Stimulated activated CD4-positive, alpha-beta T cell treated with anti-CD3 and anti-CD28 coated beads, TNF-alpha, amount 100 ng/mL, for 1 hour (primary cell): ENCODE measurements at regions not wholly inside any gene's neighbourhood (a gene's known extent, or its start where the extent isn't known, plus 50 kb on each side); places are given as distances from the start of the nearest gene placed in this dataset.
"Not testable (repeated sequence)": the region's sequence is repeated elsewhere in the genome, so short reads cannot be mapped to it uniquely, and the experiment has no call there.

Experiments
- DNase-seq, 3 donors: peaks; one replicate each; pipeline ENCODE4 v3.0.0-alpha.2; 2020; ENCODE audit warnings: low read depth in 3 of 3, low spot score in 1 of 3

DNA sequence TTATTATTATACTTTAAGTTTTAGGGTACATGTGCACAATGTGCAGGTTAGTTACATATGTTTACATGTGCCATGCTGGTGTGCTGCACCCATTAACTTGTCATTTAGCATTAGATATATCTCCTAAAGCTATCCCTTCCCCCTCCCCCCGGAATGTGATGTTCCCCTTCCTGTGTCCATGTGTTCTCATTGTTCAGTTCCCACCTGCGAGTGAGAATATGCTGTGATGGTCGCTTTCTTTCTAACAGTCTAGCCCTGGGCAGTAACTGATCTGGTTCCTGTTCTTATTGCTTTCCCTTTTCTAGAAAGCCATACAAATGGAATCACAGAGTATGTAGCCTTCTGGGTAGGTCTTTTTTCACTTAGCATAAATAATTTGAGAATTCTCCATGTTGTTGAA is 311.1 kb upstream of the CNTNAP2 start:
- not testable (repeated sequence) for DNase-seq

GRCh38 chr7:145797507-145797906 is 319.1 kb upstream of the CNTNAP2 start:
- no peak for DNase-seq

- no peak for DNase-seq
Measured at GRCh38 chr7:145795132-145795531, 321.5 kb upstream of the CNTNAP2 start.

DNA sequence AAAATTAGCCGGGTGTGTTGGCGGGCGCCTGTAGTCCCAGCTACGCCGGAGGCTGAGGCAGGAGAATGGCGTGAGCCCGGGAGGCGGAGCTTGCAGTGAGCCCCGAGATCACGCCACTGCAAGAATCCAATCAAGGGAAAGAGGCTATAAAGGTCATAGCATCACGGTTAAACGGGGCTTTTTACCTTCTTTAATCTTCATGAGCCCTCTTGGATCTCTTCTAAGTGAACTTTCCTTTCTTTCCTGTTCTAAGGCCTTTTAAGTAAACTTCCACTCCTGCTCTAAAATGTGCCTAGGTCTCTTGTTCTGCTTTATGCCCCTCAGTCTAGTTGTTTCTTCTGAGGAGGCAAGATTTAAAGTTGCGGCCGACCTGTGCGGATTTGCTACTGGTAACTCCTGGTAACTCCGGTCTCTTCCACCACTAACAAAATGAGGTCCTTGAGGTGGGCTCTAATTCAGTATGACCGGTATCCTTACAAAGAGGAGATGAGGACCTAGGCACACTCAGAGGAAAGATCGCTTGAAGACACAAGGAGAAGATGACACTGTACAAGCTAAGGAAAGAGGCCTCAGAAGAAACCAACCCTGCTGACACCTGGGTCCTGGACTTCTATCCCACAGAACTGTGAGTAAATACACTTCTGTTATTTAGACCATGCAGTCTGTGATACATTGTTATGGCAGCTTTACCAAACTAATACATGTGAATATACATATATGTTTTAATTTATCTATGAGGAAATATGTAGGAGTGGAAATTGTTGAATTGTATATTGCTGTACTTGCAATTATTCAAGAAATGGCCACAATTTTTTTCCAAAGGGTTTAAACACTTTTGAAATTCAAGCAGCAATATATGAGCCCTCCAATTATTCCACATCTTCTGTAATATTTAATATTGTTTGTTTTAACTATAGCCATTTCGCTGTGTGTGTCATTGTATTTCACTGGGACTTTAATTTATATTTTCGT is 331.5 kb upstream of the CNTNAP2 start:
- no peak for DNase-seq

- not testable (repeated sequence) for DNase-seq
Measured at GRCh38 chr7:145781388-145781787, 335.2 kb upstream of the CNTNAP2 start.

GRCh38 chr7:145779140-145779539 is 337.5 kb upstream of the CNTNAP2 start:
- DNase-seq: no peak

GRCh38 chr7:145774777-145775176 is 341.8 kb upstream of the CNTNAP2 start:
- DNase-seq: no peak

DNA sequence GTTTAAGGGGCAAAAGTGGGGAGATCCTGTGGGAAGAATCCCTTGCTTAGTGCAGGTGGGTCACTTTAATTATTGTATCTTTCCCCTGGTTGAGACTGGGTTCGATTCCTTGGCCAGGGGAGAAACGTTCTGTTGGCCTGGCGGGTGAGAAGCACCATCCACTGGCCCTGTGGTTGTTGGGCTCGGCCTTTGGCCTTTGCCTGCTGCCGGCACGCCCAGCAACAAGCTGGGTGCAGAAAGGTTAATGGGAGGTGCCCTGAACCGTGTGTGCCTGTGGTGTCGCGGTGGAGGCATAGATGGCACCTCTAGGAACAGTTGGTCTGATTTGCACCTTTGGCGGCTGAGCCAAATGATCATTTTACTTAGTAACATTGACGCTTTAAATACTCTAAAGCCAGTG is 363.6 kb upstream of the CNTNAP2 start:
- DNase-seq: no peak

DNA sequence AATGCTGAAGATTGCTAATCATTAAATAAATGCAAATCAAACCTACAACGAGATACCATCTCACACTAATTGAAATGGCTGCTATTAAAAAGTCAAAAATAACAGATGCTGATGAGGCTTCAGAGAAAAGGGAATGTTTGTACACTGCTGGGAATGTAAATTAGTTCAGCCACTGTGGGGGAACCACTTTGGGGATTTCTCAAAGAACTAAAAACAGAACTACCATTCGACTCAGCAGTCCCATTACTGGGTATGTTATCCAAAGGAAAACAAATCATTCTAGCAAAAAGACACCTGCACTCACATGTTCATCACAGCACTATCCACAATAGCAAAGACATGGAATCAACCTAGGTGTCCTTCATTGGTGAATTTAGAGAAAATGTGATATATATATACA is 379.0 kb upstream of the CNTNAP2 start:
- DNase-seq: no peak

- DNase-seq: no peak
Measured at GRCh38 chr7:145735061-145735460, 381.5 kb upstream of the CNTNAP2 start.

- DNase-seq: no peak
Measured at GRCh38 chr7:145732521-145732920, 384.1 kb upstream of the CNTNAP2 start.

GRCh38 chr7:145729691-145730090 is 386.9 kb upstream of the CNTNAP2 start:
- DNase-seq: no peak

DNA sequence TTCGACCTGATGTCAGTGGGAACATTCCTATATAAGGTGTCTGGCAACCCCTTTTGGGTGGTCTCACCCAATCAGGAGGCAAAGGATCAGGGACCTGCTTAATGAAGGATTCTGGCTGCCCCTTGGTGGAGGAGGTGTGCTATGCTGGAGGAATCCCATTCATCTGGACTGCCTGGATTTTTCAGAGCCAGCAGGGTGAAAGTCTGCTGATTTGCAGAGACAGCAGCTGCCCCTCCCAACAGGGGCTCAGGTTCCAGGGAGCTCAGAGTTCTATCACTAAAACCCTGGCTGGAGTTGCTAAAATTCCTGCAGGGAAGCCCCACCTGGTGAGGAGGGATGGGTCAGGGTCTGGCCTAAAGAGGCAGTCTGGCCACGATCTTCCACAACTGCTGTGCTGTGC is 398.5 kb upstream of the CNTNAP2 start:
- DNase-seq: no peak

DNA sequence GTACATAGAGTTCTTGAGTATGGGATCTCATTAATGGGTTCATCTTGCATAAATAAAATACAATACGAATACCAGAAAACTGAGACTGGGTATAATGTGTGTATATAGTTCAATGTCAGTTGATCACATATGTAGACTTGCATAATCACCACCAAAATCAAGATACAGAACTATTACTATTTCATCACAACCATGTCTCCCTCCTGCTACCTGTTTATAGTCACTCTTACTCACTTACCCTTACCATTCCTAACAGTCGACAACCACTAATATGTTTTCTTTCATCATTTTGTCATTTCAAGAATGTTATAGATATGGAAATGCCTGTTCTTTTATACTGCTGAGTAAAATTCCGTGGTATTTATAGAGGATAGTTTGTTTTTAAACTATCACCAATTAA is 416.1 kb upstream of the CNTNAP2 start:
- DNase-seq: no peak

GRCh38 chr7:145698526-145699262 is 417.9 kb upstream of the CNTNAP2 start:
- no peak for DNase-seq

- DNase-seq: not testable (repeated sequence)
Measured at GRCh38 chr7:145697412-145698107, 419.0 kb upstream of the CNTNAP2 start.

GRCh38 chr7:145696071-145696470 is 420.5 kb upstream of the CNTNAP2 start:
- no peak for DNase-seq

DNA sequence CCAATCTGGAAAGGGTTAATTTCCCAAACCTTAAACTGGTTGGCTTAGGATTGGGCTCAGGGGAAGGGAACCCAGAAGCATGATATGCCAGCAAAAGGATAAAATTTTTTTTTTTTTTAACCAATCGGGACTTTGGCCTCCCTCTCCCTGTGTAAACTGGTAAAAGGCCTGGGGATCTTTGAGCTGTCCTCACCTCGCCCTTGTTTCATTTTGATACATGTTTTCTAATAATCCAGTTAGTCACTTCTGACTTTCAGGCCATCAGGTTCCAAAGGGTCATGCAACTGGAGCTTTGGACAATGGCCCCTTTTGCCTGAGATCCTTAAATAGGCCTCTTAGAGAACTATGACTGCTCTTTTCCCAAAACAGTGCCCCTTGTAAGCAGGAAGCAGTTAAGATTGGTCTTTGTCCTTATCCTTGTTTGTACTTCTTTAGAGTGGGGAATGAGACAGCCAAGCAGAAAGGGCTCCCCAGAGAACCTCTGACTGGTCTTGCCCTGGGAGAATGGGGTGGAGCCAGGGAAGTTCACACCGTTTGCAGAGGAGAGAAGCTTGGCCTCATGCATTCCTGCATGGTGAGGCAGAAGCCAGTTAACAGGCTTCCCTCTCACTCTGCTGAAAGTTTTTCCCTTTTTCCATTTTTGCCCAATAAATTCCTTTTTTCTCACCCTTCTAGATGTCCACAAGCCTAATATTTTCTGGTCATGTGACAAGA is 424.2 kb upstream of the CNTNAP2 start:
- DNase-seq: no peak

DNA sequence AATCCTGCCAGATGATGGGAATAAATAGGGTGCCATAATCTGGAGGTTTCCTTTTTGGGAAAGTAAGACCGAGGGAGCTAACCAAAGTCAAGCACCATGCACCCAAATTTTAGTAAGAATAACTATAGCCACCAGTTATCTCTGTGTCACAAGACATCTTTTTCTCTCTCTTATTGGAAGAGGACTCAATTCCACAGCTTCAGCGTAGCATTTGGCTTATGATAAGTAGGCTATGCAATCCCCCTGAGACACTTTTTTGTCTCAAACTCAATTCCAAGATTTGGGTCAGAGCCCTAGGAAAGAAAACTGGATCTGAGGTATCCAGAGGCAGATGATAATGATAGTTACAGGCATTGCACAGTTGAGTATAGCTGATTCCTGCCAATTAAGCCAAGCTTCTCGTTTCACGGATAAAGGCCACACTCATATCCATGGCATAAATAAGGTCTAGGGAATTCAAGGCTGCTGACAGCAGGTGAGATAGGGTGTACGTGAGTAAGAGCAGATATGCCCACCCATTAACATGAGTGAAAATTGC is 425.2 kb upstream of the CNTNAP2 start:
- no peak for DNase-seq

- no peak for DNase-seq
Measured at GRCh38 chr7:145681646-145682045, 435.0 kb upstream of the CNTNAP2 start.

DNA sequence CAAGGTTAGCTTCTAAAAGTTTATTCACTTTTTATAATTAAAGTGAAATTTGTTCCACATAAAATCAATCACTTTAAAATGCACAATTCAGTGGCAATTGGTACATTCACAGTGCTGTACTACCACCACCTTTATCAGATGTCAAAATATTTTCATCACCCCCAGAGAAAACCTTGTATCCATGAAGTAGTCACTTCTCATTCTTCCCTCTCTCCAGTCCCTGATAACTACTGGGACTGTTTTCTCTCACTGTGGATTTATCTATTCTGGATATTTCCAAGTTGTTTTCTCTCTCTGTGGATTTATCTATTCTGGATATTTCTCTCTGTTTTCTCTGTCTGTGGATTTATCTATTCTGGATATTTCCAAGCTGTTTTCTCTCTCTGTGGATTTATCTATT is 435.4 kb upstream of the CNTNAP2 start:
- DNase-seq: no peak
